Brain pericyte (primary cell): ENCODE measurements at regions not wholly inside any gene's neighbourhood (a gene's known extent, or its start where the extent isn't known, plus 50 kb on each side); places are given as distances from the start of the nearest gene placed in this dataset.
"Not testable (repeated sequence)": the region's sequence is repeated elsewhere in the genome, so short reads cannot be mapped to it uniquely, and the experiment has no call there.

Experiments used
- DNase-seq: peaks from one replicate; pipeline ENCODE4 v3.0.0-alpha.2; 2012; ENCODE audit warnings: low read depth, low spot score

DNA sequence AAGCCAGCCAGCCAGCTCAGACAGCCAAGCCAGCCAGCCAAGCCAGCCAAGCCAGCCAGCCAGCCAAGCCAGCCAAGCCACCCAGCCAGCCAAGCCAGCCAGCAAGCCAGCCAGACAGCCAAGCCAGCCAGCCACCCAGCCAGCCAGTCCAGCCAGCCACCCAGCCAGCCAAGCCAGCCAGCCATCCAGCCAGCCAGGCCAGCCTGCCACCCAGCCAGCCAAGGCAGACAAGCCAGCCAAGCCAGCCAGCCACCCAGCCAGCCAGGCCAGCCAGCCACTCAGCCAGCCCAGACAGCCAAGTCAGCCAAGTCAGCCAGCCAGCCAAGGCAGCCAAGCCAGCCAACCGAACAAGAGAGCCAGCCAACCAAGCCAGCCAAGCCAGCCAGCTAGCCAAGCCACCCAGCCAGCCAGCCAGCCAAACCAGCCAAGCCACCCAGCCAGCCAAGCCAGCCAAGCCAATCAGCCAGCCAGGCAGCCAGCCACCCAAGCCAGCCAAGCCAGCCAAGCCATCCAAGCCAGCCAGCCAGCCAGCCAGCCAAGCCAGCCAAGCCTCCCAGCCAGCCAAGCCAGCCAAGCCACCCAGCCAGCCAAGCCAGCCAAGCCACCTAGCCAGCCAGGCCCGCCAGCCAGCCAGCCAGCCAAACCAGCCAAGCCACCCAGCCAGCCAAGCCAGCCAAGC, 319.3 kb upstream of the PLGLB2 start:
- not testable (repeated sequence) for DNase-seq

DNA sequence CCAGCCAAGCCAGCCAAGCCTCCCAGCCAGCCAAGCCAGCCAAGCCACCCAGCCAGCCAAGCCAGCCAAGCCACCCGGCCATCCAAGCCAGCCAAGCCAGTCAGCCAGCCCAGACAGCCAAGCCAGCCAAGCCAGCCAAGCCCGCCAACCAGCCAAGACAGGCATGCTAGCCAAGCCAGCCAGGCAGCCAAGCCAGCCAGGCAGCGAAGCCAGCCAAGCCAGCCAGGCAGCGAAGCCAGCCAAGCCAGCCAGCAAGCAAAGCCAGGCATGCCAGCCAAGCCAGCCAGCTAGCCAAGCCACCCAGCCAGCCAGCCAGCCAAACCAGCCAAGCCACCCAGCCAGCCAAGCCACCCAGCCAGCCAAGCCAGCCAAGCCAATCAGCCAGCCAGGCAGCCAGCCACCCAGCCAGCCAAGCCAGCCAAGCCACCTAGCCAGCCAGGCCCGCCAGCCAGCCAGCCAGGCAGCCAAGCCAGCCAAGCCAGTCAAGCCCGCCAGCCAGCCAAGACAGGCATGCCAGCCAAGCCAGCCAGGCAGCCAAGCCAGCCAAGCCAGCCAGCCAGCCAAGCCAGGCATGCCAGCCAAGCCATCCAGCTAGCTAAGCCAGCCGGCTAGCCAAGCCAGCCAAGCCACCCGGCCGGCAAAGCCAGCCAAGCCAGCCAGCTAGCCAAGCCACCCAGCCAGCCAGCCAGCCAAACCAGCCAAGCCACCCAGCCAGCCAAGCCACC, 318.5 kb upstream of the PLGLB2 start:
- DNase-seq: not testable (repeated sequence)

GRCh38 chr2:87429931-87430275, 318.0 kb upstream of the PLGLB2 start:
- not testable (repeated sequence) for DNase-seq

GRCh38 chr2:87431051-87431450, 316.8 kb upstream of the PLGLB2 start:
- not testable (repeated sequence) for DNase-seq

GRCh38 chr2:87432711-87433453, 315.0 kb upstream of the PLGLB2 start:
- DNase-seq: not testable (repeated sequence)

DNA sequence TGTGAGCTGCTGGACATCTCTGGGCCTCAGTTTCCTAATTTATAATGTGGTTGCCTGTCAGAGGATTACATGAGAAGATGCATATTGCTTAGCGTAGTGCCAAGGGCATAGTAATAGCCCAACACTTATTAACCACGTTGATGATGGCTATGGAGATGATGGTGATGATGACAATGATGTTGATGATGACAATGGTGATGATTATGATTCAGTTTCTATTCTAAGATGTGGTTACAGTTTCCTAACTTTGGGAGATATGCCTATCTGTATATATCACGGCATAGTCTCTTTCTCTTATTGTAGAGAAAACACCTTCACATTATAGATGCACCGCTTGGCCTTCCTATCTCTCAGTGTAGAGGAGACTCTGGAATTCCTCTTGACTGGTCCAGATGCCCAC, 311.9 kb upstream of the PLGLB2 start:
- not testable (repeated sequence) for DNase-seq

DNA sequence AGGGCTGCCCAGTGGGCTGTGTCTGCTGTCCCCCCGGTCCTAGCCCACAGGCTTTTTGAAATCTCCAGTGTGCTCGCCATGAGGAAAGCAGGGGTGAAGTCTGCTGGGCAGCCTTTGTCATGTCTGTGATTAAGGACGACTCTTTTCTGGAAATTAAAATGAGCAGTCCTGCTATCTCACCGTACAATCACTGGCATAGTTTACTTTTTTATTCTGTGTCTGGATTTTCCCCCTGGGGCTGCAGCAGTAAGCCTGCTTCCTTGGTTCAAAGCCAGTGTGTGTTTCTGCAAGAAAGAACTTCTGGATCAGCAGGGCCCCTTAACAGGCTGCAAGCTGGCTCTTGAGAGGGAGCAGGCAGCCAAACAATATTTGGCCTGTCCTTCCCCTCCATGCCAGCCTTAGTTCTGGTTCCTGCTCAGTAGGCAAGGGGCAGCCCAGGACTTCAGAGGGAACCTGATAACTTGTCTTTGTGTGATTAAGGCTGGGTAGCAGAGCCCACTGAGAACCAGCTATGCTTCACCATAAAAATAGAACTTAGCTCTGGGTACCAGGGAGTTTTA, 310.1 kb upstream of the PLGLB2 start:
- not testable (repeated sequence) for DNase-seq

DNA sequence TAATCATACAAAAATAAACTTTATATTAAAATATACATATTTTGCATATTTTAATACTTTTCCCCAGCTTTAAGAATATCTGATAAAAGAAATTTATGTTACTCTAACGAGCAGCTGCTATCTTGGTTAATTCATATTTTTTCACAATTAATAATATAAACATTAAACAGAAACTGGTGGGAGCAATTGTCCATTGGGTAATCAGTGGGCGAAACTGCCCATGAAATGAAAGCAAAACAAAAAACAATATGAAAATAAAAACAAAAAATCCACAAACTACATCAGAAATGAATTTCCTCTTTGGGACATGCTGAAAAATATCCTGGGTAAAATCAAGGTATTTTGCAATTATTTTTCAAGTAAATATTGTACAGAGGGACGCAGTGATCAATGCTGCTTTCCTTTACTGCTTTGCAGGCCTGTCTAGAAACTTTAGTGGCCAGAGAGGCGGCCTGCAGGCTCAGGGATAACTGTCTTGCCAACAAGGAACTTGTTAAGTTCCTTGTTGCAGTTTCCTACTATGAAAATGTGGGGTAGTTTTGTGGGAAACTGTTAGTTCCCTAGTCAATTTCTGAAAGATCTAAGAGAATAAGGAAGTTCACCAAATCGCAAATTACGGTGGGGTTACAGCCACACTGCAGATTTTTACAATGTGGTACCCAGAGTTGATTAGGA, 309.0 kb upstream of the PLGLB2 start:
- DNase-seq: not testable (repeated sequence)

GRCh38 chr2:87439617-87440204, 308.2 kb upstream of the PLGLB2 start:
- not testable (repeated sequence) for DNase-seq

DNA sequence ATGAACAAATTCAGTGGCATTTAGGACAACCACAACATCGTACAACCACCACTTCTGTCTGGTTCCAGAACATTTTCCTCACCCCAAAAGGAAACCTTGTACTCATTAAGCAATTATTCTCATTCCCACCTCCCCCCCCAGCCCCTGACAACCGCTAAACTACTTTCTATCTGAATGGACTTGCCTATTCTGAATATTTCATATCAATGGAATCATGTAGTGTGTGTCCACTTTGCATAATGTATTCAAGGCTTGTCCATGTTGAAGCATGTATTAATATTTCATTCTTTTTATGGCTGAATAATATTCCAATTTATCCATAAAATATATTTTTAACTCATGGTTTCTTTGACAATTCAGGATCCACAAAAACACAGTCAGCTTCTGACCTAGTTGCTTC, 307.2 kb upstream of the PLGLB2 start:
- not testable (repeated sequence) for DNase-seq

DNA sequence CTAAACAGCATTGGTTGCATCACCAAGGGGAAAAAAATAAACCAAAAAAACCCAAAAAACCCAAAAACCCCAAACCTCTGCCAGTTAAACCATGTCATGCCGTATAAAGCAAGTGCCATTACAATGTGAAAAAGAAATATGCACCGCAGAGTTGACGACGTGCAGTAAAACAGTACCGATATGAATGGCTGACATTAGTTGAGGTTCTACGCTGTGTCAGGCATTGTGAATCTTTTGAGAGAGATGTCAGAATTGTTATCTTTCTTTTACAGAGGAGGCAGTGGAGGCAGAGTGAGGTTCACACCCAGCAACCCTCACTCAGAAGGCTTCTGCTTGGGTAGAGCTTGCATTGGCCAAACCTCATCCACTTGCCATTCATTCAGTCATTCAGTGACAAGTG, 306.5 kb upstream of the PLGLB2 start:
- DNase-seq: not testable (repeated sequence)

DNA sequence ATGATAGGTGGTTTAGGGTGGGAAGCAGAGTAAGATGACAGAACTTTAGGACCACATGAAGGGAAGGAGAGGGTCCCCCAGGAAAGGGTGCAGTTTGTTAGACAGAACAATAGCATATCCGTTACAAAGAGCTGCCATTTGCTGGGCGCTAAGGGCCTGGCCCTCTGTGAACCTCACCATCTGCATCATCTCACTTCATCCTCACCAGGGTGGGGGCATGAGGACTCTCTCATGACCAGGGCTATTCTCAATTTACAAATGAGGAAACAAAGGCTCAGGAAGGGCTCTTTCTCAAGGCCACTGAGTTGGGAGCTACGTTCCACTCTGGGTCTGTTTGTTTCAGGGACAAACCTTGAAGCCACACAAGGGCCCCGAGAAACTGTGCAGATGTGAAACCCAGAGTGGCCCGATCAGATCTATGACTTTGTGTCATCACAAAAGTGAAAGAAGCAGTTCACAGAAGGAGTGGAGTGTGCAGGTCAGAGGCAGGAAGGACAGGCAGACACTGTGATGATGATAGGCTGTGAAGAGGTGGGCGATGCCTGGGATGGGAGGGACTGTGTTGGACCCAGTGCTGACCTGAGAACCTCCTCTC, 304.8 kb upstream of the PLGLB2 start:
- DNase-seq: not testable (repeated sequence)

DNA sequence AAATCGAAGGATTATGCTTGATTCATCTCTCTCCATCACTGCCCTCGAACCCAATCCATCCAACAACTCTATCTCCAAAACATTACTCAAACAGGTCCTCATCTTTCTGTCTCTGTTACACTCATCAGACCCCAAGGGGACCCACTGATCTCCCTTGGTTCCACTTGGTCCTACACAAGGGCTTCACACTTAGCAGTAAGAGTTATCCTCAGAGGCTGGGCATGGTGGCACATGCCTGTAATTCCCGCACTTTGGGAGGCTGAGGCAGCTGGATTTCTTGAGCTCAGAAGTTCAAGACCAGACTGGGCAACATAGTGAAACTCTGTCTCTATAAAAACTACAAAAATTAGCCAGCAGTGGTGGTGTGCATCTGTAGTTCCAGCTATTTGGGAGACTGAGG, 302.9 kb upstream of the PLGLB2 start:
- not testable (repeated sequence) for DNase-seq

GRCh38 chr2:87445613-87446312, 302.1 kb upstream of the PLGLB2 start:
- DNase-seq: not testable (repeated sequence)

DNA sequence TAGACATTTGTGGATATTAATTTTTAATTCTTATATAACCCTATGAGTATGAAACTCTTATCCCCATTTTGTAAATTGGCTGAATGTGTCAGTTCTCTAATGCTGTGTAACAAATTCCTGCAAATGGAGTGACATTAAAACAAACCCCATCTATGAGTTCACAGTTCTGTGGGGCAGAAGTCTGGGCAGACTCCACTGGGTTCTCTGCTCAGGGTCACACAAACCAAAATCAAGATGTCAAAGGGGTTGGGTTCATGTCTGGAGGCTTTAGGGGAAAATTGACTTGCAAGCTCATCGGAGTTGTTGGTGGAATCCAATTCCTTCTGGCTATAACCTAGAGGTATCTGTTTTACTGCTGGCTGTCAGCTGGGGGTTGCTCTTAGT, 301.6 kb upstream of the PLGLB2 start:
- not testable (repeated sequence) for DNase-seq

GRCh38 chr2:87449462-87449980, 298.4 kb upstream of the PLGLB2 start:
- DNase-seq: not testable (repeated sequence)

- DNase-seq: not testable (repeated sequence)
These were observed 295.7 kb upstream of the PLGLB2 start for GRCh38 chr2:87452193-87452592.

- not testable (repeated sequence) for DNase-seq
These were observed 295.0 kb upstream of the PLGLB2 start for GRCh38 chr2:87452861-87453260.

DNA sequence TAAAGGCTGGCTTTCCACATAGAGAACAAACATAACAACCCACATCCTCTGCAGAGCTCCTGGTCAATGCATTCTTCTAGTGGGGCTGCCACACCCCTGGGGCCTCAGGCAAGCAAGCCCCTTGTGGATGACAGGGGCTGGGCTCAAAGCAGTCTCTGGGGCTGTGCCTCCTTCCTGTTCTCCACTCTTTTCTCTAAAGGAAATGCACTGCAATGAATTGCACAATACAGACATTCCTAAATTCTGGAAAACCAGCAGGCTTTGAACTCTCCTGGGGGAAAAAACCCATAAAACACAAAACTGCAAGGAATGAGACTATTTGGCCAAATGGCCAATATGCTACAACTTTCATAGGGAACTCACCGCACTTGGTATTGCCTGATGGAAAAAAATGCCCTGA, 293.9 kb upstream of the PLGLB2 start:
- DNase-seq: not testable (repeated sequence)

- not testable (repeated sequence) for DNase-seq
These were observed 293.5 kb upstream of the PLGLB2 start for GRCh38 chr2:87454421-87454820.
